ENCODE measurements at regions not wholly inside any gene's neighbourhood (a gene's known extent, or its start where the extent isn't known, plus 50 kb on each side); places are given as distances from the start of the nearest gene placed in this dataset.
A peak's percentile ranks its signal among the peaks of the same experiment; 100 is the strongest.
"Not testable (repeated sequence)": the region's sequence is repeated elsewhere in the genome, so short reads cannot be mapped to it uniquely, and the experiment has no call there.

DNA sequence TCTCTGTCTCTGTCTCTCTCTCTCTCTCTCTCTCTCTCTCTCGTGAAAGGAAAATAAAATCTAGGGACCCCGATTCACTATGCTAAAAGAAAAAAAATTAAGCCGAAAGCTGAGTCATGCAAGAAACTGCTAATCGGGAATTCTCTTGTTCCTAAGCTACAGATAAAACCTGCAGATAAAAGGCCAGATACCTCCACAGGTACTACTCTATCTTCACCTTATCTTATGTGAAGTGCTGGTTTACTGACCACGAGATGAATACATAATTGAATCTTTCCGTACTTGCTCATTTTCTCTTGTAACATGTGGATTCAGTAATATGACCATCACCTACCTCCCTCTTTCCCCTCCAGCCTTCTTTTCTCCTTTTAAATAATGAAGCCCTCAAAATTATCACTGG, 120.5 kb downstream of the RFX6 start:
- intact Hi-C loops (cut with DNase I) = no loop called here
- H3K36me3 ChIP-seq (ENCODE audit: control insufficient read depth in 2 of 3, insufficient read depth in 3 of 3, low read length in 3 of 3) = no peaks in the 10 kb centered on the region
- H3K9ac ChIP-seq (ENCODE audit: low read length in 3 of 3) = no peak overlapping the region
- H3K9me3 ChIP-seq (ENCODE audit: control insufficient read depth in 2 of 3, insufficient read depth in 1 of 3, low read length in 3 of 3) = no peaks in the 10 kb centered on the region
- DNase-seq (no peak), FAIRE-seq (no peak)
- H3K27me3 ChIP-seq (ENCODE audit: control insufficient read depth, insufficient read depth, low read length) = no peaks in the 10 kb centered on the region
- no peaks in the 10 kb centered on the region for H3K4me1 ChIP-seq (ENCODE audit: control insufficient read depth in 2 of 3, insufficient read depth in 2 of 3, low read depth in 1 of 3, low read length in 3 of 3)
- no peak overlapping the region for H3K27ac ChIP-seq (ENCODE audit: low read depth in 2 of 2, low read length in 2 of 2)
- no peak overlapping the region for H3K4me3 ChIP-seq (ENCODE audit: low read length in 3 of 3)
- TF ChIP-seq, protein P1, sequence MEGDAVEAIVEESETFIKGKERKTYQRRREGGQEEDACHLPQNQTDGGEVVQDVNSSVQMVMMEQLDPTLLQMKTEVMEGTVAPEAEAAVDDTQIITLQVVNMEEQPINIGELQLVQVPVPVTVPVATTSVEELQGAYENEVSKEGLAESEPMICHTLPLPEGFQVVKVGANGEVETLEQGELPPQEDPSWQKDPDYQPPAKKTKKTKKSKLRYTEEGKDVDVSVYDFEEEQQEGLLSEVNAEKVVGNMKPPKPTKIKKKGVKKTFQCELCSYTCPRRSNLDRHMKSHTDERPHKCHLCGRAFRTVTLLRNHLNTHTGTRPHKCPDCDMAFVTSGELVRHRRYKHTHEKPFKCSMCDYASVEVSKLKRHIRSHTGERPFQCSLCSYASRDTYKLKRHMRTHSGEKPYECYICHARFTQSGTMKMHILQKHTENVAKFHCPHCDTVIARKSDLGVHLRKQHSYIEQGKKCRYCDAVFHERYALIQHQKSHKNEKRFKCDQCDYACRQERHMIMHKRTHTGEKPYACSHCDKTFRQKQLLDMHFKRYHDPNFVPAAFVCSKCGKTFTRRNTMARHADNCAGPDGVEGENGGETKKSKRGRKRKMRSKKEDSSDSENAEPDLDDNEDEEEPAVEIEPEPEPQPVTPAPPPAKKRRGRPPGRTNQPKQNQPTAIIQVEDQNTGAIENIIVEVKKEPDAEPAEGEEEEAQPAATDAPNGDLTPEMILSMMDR (IDR thresholded peaks at IDR 0.05; ENCODE audit: borderline replicate concordance, extremely low read depth, insufficient read depth) = no peak

DNA sequence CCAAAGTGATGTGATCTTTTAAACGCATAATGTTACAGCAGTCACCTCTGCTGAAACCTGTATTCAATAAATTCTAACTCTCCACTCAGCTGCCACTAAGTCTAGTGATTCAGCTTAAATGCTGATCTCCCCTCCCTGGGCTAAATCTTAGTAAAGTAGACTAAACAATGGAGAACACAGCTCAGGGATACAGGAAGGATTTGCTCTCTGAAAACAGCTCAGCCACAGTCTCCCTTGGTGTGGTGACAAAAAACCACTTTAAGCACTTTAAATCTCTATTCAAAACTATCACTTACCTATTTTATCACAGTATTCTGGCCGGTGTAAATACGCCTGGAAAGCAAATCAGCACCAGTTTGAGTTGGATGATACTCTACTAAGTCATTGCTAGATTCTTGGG, 130.6 kb downstream of the RFX6 start:
- FAIRE-seq = no peak
- H3K9ac ChIP-seq (ENCODE audit: low read length in 3 of 3) = no peak overlapping the region
- TF ChIP-seq, protein P1 (IDR thresholded peaks at IDR 0.05; ENCODE audit: borderline replicate concordance, extremely low read depth, insufficient read depth) = no peak

DNA sequence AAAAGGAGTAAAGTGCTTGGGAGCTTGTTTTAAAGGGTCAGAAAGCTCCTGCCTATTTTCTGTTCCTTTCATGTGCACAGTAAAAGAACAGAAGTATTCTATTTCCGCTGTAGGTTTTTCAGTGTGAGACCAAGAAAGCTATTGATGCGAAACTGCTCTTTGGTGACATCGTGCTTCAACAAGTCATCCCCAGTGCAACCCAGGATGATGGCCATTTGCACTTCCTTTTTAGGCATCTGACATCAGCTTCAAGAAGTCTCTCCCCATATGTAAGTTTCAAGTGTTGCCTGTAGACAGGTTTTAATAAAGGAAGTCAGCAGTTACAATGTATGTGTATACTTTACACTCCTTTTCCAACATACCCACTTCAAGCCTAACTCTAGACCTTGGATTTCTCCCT, 131.6 kb downstream of the RFX6 start:
- H3K4me3 ChIP-seq (ENCODE audit: low read length in 3 of 3) = no peak overlapping the region
- DNase-seq (no peak), FAIRE-seq (no peak)
- H3K9me3 ChIP-seq (ENCODE audit: control insufficient read depth in 2 of 3, insufficient read depth in 1 of 3, low read length in 3 of 3) = no peaks in the 10 kb centered on the region
- H3K4me1 ChIP-seq (ENCODE audit: control insufficient read depth in 2 of 3, insufficient read depth in 2 of 3, low read depth in 1 of 3, low read length in 3 of 3) = no peaks in the 10 kb centered on the region
- H3K9ac ChIP-seq (ENCODE audit: low read length in 3 of 3) = no peak overlapping the region
- H3K36me3 ChIP-seq (ENCODE audit: control insufficient read depth in 2 of 3, insufficient read depth in 3 of 3, low read length in 3 of 3) = no peaks in the 10 kb centered on the region
- TF ChIP-seq, protein P1 (IDR thresholded peaks at IDR 0.05; ENCODE audit: borderline replicate concordance, extremely low read depth, insufficient read depth) = no peak
- no peaks in the 10 kb centered on the region for H3K27me3 ChIP-seq (ENCODE audit: control insufficient read depth, insufficient read depth, low read length)
- intact Hi-C loops (cut with DNase I) = no loop called here
- no peak overlapping the region for H3K27ac ChIP-seq (ENCODE audit: low read depth in 2 of 2, low read length in 2 of 2)

More for the DNA sequence above, 130.6 kb downstream of the RFX6 start:
- H3K27me3 ChIP-seq (ENCODE audit: control insufficient read depth, insufficient read depth, low read length) = no peaks in the 10 kb centered on the region
- no peaks in the 10 kb centered on the region for H3K9me3 ChIP-seq (ENCODE audit: control insufficient read depth in 2 of 3, insufficient read depth in 1 of 3, low read length in 3 of 3)
- intact Hi-C loops (cut with DNase I) = no loop called here
- H3K4me3 ChIP-seq (ENCODE audit: low read length in 3 of 3) = no peak overlapping the region
- no peak for DNase-seq
- no peak overlapping the region for H3K27ac ChIP-seq (ENCODE audit: low read depth in 2 of 2, low read length in 2 of 2)
- no peaks in the 10 kb centered on the region for H3K36me3 ChIP-seq (ENCODE audit: control insufficient read depth in 2 of 3, insufficient read depth in 3 of 3, low read length in 3 of 3)
- H3K4me1 ChIP-seq (ENCODE audit: control insufficient read depth in 2 of 3, insufficient read depth in 2 of 3, low read depth in 1 of 3, low read length in 3 of 3) = no peaks in the 10 kb centered on the region

DNA sequence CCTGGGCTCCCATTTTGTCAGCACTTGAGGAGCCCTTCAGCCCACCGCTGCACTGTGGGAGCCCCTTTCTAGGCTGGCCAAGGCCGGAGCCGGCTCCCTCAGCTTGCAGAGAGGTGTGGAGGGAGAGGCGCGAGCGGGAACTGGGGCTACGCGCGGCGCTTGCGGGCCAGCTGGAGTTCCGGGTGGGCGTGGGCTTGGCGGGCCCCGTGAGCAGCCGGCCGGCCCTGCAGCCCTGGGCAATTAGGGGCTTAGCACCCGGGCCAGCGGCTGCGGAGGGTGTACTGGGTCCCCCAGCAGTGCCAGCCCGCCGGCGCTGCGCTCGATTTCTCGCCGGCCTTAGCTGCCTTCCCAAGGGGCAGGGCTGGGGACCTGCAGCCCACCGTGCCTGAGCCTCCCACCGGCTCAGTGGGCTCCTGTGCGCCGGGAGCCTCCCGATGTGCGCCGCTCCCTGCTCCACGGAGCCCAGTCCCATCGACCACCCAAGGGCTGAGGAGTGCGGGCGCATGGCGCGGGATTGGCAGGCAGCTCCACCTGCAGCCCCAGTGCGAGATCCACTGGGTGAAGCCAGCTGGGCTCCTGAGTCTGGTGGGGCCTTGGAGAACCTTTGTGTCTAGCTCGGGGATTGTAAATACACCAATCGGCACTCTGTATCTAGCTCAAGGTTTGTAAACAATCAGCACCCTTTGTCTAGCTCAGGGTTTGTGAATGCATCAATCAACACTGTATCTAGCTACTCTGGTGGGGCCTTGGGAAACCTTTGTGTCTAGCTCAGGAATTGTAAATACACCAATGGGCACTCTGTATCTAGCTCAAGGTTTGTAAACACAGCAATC, 137.8 kb downstream of the RFX6 start:
- intact Hi-C loops (cut with DNase I); H3K9me3 ChIP-seq (ENCODE audit: control insufficient read depth in 2 of 3, insufficient read depth in 1 of 3, low read length in 3 of 3); H3K4me1 ChIP-seq (ENCODE audit: control insufficient read depth in 2 of 3, insufficient read depth in 2 of 3, low read depth in 1 of 3, low read length in 3 of 3); H3K4me3 ChIP-seq (ENCODE audit: low read length in 3 of 3); H3K27me3 ChIP-seq (ENCODE audit: control insufficient read depth, insufficient read depth, low read length); H3K27ac ChIP-seq (ENCODE audit: low read depth in 2 of 2, low read length in 2 of 2); FAIRE-seq; H3K9ac ChIP-seq (ENCODE audit: low read length in 3 of 3); H3K36me3 ChIP-seq (ENCODE audit: control insufficient read depth in 2 of 3, insufficient read depth in 3 of 3, low read length in 3 of 3): not testable (repeated sequence)
- peak in 1 of 5 donors; percentile 59 for DNase-seq

DNA sequence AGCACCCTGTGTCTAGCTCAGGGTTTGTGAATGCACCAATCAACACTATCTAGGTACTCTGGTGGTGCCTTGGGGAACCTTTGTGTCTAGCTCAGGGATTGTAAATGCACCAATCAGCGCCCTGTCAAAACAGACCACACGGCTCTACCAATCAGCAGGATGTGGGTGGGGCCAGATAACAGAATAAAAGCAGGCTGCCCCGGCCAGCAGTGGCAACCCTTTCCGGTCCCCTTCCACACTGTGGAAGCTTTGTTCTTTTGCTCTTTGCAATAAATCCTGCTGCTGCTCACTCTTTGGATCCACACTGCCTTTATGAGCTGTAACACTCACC, 138.4 kb downstream of the RFX6 start:
- FAIRE-seq; H3K36me3 ChIP-seq (ENCODE audit: control insufficient read depth in 2 of 3, insufficient read depth in 3 of 3, low read length in 3 of 3); DNase-seq; intact Hi-C loops (cut with DNase I); H3K27me3 ChIP-seq (ENCODE audit: control insufficient read depth, insufficient read depth, low read length); H3K9ac ChIP-seq (ENCODE audit: low read length in 3 of 3); H3K27ac ChIP-seq (ENCODE audit: low read depth in 2 of 2, low read length in 2 of 2); H3K9me3 ChIP-seq (ENCODE audit: control insufficient read depth in 2 of 3, insufficient read depth in 1 of 3, low read length in 3 of 3); H3K4me1 ChIP-seq (ENCODE audit: control insufficient read depth in 2 of 3, insufficient read depth in 2 of 3, low read depth in 1 of 3, low read length in 3 of 3); H3K4me3 ChIP-seq (ENCODE audit: low read length in 3 of 3): not testable (repeated sequence)

All from kidney (tissue), 13 donors.